Mesodermal cell (in vitro differentiated cells): ENCODE measurements at regions not wholly inside any gene's neighbourhood (a gene's known extent, or its start where the extent isn't known, plus 50 kb on each side); places are given as distances from the start of the nearest gene placed in this dataset.

ENCODE experiments used
- H3K27ac ChIP-seq: 2 replicates; pipeline ENCODE4 v1.7.0; 2013; ENCODE audit warnings: mild to moderate bottlenecking, low read depth, low read length, moderate library complexity; ENCODE audit not compliant: severe bottlenecking
- H3K36me3 ChIP-seq: 2 replicates; pipeline ENCODE4 v1.7.1; 2013; ENCODE audit warnings: mild to moderate bottlenecking, low read length, moderate library complexity; ENCODE audit not compliant: control insufficient read depth, insufficient read depth
- H3K4me1 ChIP-seq: one replicate; pipeline ENCODE4 v1.7.1; 2013; ENCODE audit warnings: mild to moderate bottlenecking, low read length; ENCODE audit not compliant: insufficient read depth, control insufficient read depth, poor library complexity, severe bottlenecking
- H3K4me3 ChIP-seq: 2 replicates; pipeline ENCODE4 v1.7.0; 2013; ENCODE audit warnings: low read length, control low read depth, mild to moderate bottlenecking; ENCODE audit not compliant: insufficient read depth, poor library complexity, severe bottlenecking; ENCODE audit errors: extremely low read depth
- H3K9me3 ChIP-seq: 2 replicates; pipeline ENCODE4 v1.7.1; 2013; ENCODE audit warnings: mild to moderate bottlenecking, low read length, moderate library complexity; ENCODE audit not compliant: control insufficient read depth
- WGBS, 2 experiments: methylation state at CpG; one replicate each; pipeline ENCODE4 v1.1.5; 2013; ENCODE audit warnings: missing lambda C conversion rate in 2 of 2; ENCODE audit not compliant: insufficient coverage in 2 of 2; 5-methylcytosine and 5-hydroxymethylcytosine counted together

DNA sequence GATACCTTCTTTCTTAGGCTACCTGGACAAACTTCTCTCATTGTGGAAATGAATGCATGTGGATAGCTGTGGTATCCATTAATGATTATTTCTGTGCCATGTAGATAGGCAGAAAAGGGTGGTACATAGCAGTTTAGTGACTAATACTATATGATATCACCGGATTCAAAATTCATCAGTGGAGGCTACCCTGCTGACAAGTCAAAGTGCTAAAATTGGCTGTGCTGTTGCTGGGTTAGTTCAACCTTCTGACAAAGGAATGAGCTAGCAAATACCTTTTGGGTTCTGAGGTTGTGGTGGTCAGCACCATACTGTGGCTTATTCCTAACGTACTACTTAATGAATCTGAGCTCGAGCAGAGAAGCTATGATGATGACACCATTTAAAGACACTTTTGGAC, 109.1 kb downstream of the TFAP2B start:
- no peak overlapping the region for H3K4me3 ChIP-seq
- no peaks in the 10 kb centered on the region for H3K36me3 ChIP-seq
- no peak overlapping the region for H3K27ac ChIP-seq
- 85 to 100% methylated on average over 1 to 2 of the region's 3 CpGs for WGBS, 2 experiments
- no peaks in the 10 kb centered on the region for H3K9me3 ChIP-seq
- H3K4me1 ChIP-seq = no peaks in the 10 kb centered on the region

DNA sequence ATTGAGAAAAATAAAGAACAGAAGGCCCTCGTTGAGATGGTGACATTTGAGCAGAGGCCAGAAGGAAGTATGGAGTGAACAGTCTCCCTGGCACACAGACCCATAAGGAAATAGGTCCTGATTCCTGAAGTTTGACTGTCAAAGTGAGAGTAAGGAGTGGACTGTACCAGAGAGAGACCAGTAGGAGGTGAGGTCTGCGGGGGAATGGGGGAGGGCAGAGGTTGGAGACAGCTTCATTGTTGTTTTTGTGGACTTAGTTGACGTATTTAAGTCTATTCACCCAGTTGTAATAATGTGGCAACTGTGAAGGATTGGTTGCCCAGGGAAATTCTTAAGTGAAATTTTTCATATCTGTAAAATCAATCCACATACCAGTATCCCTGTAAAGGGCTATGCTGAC, 110.7 kb downstream of the TFAP2B start:
- H3K4me3 ChIP-seq = no peak overlapping the region
- 78 to 83% methylated on average over 2 of the region's 3 CpGs for WGBS, 2 experiments
- no peaks in the 10 kb centered on the region for H3K36me3 ChIP-seq
- H3K27ac ChIP-seq = no peak overlapping the region
- H3K9me3 ChIP-seq = no peaks in the 10 kb centered on the region
- H3K4me1 ChIP-seq = no peaks in the 10 kb centered on the region

DNA sequence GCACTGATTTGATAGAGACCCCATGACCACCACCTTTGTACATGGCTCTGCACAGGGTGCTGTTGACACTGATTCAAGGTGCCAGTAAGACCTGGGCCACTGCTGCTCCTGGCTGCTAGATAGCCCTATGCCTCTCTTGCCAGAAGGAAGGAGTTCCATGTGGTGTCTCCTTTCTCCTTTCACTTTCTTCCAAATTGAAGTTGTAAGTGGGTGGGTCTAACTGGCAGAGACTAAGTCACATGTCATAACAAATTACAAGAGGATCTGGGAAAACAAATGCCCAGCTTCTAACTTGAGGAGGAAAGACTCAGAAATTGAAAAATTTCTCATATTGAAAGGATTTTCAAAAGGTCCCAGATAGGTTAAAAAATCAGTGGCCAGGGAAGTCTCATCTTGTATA, 116.8 kb downstream of the TFAP2B start:
- no peak overlapping the region for H3K27ac ChIP-seq
- no peaks in the 10 kb centered on the region for H3K9me3 ChIP-seq
- H3K36me3 ChIP-seq = no peaks in the 10 kb centered on the region
- H3K4me3 ChIP-seq = no peak overlapping the region
- H3K4me1 ChIP-seq = no peaks in the 10 kb centered on the region

DNA sequence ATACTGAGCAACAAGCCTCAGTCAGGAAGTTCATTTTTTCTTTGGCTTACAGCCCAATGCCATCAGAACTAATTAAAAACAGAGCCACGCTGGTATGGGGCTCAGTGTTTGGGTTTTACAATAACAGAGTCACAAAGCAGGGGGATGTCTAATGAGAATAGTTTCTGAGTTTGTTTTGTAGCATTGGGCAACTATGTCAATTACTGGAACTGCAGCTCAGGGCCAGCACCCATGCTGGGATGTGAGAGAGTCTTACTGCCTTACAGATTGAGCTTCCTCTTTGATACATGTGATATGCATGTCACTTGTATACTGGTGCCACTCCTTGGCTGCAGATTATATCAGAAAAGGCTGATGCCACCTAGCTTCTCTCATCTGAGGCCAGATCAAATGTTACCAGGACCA, 117.6 kb downstream of the TFAP2B start:
- no peak overlapping the region for H3K27ac ChIP-seq
- H3K4me3 ChIP-seq = no peak overlapping the region
- H3K9me3 ChIP-seq = no peaks in the 10 kb centered on the region
- WGBS, 2 experiments = 88 to 100% methylated on average over 1 of the region's 1 CpG
- no peaks in the 10 kb centered on the region for H3K4me1 ChIP-seq
- H3K36me3 ChIP-seq = no peaks in the 10 kb centered on the region

DNA sequence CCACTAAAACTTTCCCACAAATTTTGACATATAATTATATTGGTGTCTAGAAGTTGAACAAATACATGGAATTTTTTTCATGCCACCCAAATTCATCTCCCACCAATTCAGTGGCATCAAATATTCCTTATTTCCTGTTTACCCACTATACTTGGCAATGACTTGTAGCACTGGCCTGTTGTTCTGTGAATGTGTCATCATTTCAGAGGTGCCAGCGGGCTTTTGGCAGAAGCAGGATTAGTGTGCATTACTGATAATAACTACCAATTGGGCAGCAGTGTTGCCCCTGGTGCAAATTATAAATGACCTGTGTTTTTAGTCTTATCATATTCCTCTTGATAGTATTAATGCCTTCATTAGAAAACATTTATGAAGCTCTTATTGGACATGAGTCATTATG, 121.3 kb downstream of the TFAP2B start:
- Histone ChIP-seq H3K4me1 (no peaks in the 10 kb centered on the region), H3K9me3 (no peaks in the 10 kb centered on the region), H3K36me3 (no peaks in the 10 kb centered on the region), H3K27ac (no peak overlapping the region), H3K4me3 (no peak overlapping the region)
- no CpG with 5 or more reads among the region's 1 CpG for WGBS, 2 experiments

DNA sequence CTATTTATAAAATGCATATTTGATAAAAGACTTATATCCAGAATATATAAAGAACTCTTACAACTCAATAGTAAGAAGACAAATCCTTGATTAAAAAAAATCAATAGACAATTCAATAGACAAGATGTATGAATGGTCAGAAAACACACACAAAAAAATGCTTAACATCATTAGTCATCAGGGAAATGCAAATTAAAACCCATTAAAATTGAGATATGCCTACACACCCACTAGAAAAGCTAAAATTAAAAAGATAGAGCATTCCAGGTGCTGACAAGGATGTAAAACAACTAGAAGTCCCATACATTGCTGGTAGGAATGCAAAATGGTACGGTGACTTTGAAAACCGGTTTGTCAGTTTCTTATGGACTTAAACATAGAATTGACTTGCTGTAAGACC, 127.1 kb downstream of the TFAP2B start:
- H3K4me3 ChIP-seq = no peak overlapping the region
- no peaks in the 10 kb centered on the region for H3K4me1 ChIP-seq
- H3K27ac ChIP-seq = no peak overlapping the region
- H3K36me3 ChIP-seq = no peaks in the 10 kb centered on the region
- WGBS, 2 experiments = 87 to 88% methylated on average over 1 to 2 of the region's 2 CpGs
- no peaks in the 10 kb centered on the region for H3K9me3 ChIP-seq

DNA sequence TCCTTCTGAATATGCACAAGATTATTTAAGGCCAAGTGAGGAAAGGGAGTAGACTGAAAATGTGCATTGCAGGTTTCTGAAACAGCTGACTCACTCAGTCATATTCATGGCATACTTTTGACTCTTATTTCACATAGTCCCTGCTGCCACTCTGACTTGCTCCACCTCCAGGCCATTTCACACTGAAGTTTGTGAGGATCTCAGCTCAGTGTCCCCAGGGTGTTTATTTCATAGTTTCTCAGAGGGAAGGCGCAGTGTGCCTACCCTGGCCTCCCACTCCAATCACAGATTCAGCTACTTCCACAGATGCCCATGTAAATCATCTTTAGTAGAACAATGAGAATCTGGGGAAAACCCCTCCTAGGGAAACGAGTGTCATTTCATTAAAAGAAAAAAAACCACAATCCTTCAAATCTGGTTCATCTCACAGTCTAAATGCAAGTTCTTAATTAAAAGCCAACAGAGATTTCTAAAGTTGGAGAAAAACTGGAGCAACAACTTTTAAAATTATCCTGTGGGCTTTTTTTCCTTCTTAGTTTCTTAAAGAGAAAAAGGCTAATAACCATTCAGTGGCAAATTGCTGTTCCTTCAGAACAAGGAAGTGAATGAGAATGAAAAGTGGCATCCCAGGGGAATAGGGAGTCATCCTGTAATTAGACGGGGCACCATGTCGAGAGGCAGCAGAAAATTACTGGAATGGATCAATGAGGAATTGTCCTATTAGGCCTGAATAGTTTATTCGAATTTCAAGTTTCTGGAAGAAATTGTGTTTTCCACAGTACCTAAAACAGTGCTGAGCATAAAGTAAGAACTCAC, 133.6 kb downstream of the TFAP2B start:
- Histone ChIP-seq H3K36me3 (no peaks in the 10 kb centered on the region), H3K4me3 (no peak overlapping the region), H3K27ac (no peak overlapping the region), H3K9me3 (no peaks in the 10 kb centered on the region), H3K4me1 (no peaks in the 10 kb centered on the region)
- 65 to 66% methylated on average over 3 of the region's 5 CpGs for WGBS, 2 experiments

DNA sequence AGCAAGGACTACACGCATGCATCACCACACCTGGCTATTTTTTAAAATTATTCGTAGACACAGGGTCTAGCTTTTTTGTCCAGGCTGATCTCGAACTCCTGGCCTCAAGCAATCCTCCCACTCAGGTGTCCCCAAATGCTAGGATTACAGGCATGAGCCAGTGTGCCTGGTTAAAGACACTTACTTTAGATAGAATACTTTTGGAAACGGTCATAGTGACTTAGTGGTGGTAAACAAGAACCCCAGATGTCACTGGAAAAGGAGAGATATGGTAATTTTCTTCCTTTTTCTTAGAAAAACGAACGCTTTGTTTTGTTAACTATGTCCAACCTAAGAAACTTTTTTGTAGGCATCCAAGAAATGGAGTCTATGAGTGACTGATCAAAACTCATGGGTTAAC, 137.3 kb downstream of the TFAP2B start:
- WGBS, 2 experiments = 95 to 96% methylated on average over 4 of the region's 6 CpGs
- H3K4me3 ChIP-seq = no peak overlapping the region
- H3K36me3 ChIP-seq = no peaks in the 10 kb centered on the region
- H3K27ac ChIP-seq = no peak overlapping the region
- H3K9me3 ChIP-seq = no peaks in the 10 kb centered on the region
- H3K4me1 ChIP-seq = no peaks in the 10 kb centered on the region

DNA sequence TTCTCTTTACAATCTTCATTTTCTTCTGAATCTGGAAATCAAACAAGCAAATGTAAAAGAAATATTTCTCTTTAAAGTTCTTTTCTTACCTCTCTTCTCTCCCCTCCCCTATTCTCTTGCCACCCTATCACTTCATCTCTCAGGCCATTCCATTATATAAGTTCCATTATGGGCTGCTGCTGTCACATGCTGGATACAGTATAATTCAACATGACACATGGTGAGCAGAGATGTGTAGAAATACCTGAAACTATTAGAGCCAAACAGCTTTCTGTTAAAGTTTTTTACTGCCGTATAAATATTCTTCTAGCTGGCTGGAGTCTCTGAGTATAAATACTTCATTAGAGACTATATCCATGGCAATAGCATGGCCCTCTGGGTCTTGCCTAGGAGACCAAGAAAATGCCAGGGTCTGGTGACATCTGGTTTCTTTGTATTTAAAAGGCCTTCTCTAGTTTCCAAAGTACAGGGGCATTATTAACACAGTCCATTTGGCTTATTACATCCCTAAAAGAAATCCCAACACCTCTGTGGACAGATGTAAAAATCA, 139.6 kb downstream of the TFAP2B start:
- no peak overlapping the region for H3K27ac ChIP-seq
- H3K4me3 ChIP-seq = no peak overlapping the region
- no peaks in the 10 kb centered on the region for H3K9me3 ChIP-seq
- no peaks in the 10 kb centered on the region for H3K36me3 ChIP-seq
- H3K4me1 ChIP-seq = no peaks in the 10 kb centered on the region
- no CpG with 5 or more reads among the region's 1 CpG for WGBS, 2 experiments

DNA sequence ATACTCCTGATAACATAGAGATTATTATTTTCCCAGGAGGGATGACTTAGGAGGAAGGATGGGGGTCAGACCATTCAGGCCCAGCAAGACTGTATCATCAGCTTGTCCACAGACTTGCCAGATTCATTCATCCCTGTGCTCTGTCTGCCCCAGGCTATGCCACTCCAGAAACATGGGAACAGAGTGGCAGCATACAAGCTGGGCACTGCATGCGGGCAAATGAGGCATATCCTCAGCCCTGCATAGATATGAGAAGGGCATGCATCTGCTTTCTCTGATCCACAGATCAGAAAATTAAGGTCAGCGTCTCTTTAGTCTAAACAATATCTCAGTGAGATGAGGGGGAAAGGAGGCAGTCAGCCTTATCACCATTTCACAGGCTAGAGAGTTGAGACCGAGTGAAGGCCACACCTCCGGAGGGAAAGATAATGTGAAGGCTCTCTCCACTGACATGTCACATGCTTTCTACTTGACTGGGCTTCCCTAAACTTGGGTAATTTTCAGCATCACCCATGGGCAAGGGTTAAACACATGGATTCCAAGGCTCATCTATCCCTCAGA, 140.5 kb downstream of the TFAP2B start:
- Histone ChIP-seq H3K4me3 (no peak overlapping the region), H3K9me3 (no peaks in the 10 kb centered on the region), H3K36me3 (no peaks in the 10 kb centered on the region), H3K4me1 (no peaks in the 10 kb centered on the region), H3K27ac (no peak overlapping the region)
- 73 to 86% methylated on average over 3 to 4 of the region's 4 CpGs for WGBS, 2 experiments

DNA sequence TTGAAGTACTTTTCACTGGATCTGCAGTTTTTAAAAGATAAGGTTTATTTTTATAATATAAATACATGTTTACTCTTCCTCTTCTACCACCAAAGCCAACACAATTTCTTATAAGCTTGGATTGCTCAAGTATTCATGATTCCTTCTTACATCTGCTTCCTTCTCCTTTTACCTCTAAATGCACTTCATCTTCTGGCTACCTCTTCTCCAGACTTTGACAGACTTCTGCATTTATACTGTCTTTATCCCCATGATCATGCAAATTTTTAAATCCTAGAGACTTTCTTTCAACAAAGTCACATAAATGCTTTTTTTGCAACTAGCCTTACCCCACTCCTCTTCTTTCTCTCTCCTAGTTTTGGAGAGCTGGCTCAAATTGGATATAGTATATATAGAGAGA, 142.9 kb downstream of the TFAP2B start:
- no peaks in the 10 kb centered on the region for H3K4me1 ChIP-seq
- no peak overlapping the region for H3K27ac ChIP-seq
- H3K9me3 ChIP-seq = no peaks in the 10 kb centered on the region
- no peak overlapping the region for H3K4me3 ChIP-seq
- no peaks in the 10 kb centered on the region for H3K36me3 ChIP-seq
